GM12878 (cell line): ENCODE measurements at regions not wholly inside any gene's neighbourhood (a gene's known extent, or its start where the extent isn't known, plus 50 kb on each side); places are given as distances from the start of the nearest gene placed in this dataset.
"Not testable (repeated sequence)": the region's sequence is repeated elsewhere in the genome, so short reads cannot be mapped to it uniquely, and the experiment has no call there.

Experiments used
- CHD1 ChIP-seq: IDR thresholded peaks from 2 replicates; pipeline ENCODE4 v1.6.1; 2012; ENCODE audit warnings: low read depth, low read length, improper control_type of control experiment
- EGR1 ChIP-seq, 2 experiments: IDR thresholded peaks; 1 replicate in 1 of 2; 2 replicates in 1 of 2; pipeline ENCODE4 v1.6.1; 2011 to 2012; ENCODE audit warnings: low read depth in 2 of 2, low read length in 2 of 2, borderline replicate concordance in 1 of 2, mild to moderate bottlenecking in 1 of 2, moderate library complexity in 1 of 2
- EP300 ChIP-seq, 2 experiments: fragments of 150-350 bp in 1 of 2; IDR thresholded peaks; 2 replicates each; pipeline ENCODE4 v1.6.1; 2011 to 2012; ENCODE audit warnings: low read depth in 2 of 2, low read length in 2 of 2, borderline replicate concordance in 1 of 2, improper control_type of control experiment in 1 of 2, inconsistent platforms in 1 of 2; ENCODE audit not compliant: control insufficient read depth in 1 of 2
- POLR2A ChIP-seq: IDR thresholded peaks from 2 replicates; pipeline ENCODE4 v1.6.1; 2011; ENCODE audit warnings: low read depth, mild to moderate bottlenecking, low read length
- POLR2AphosphoS2 ChIP-seq: IDR thresholded peaks from 2 replicates; pipeline ENCODE4 v1.6.1; 2011; ENCODE audit warnings: low read depth, mild to moderate bottlenecking, low read length, improper control_type of control experiment, moderate library complexity
- RB1 ChIP-seq: fragments of 450-650 bp; formaldehyde crosslinking; IDR thresholded peaks from 2 replicates; pipeline ENCODE4 v1.6.1; 2017; ENCODE audit warnings: mild to moderate bottlenecking, borderline replicate concordance
- RFX5 ChIP-seq: IDR thresholded peaks from 2 replicates; pipeline ENCODE4 v1.6.1; 2011; ENCODE audit warnings: low read depth, low read length, improper control_type of control experiment
- ZSCAN29 ChIP-seq: fragments of 450-650 bp; IDR thresholded peaks from 2 replicates; pipeline ENCODE4 v1.6.1; 2017; ENCODE audit warnings: mild to moderate bottlenecking, moderate library complexity
- TF ChIP-seq, protein P1 (sequence below), 3 experiments: IDR thresholded peaks in 2 of 3; conservative IDR thresholded peaks in 1 of 3; 2 replicates each; pipeline ENCODE4 v1.5.1; 2011; ENCODE audit warnings: low read depth in 3 of 3, low read length in 3 of 3, mild to moderate bottlenecking in 3 of 3, control low read depth in 2 of 3, moderate library complexity in 2 of 3, inconsistent platforms in 1 of 3, mixed read lengths in 1 of 3; ENCODE audit not compliant: control insufficient read depth in 2 of 3, insufficient read depth in 1 of 3; ENCODE audit errors: extremely low read depth in 1 of 3

DNA sequence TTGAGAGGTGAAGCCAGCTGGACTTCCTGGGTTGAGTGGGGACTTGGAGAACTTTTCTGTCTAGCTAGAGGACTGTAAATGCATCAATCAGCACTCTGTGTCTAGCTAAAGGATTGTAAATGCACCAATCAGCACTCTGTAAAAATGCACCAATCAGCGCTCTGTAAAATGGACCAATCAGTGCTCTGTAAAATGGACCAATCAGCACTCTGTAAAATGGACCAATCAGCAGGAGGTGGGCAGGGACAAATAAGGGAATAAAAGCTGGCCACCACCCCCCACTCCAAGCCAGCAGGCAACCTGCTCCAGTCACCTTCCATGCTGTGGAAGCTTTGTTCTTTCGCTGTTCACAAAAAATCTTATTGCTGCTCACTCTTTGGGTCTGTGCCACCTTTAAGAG, 390.4 kb downstream of the RPS24 start:
- TF ChIP-seq POLR2A; EP300 (IDR thresholded peaks at IDR 0.05; ENCODE audit: borderline replicate concordance in 1 of 2, control insufficient read depth in 1 of 2, low read depth in 2 of 2, low read length in 2 of 2); RB1; POLR2AphosphoS2; CHD1; RFX5; ZSCAN29; EGR1 (IDR thresholded peaks at IDR 0.05; ENCODE audit: borderline replicate concordance in 1 of 2, low read depth in 2 of 2, low read length in 2 of 2): not testable (repeated sequence)
- TF ChIP-seq, protein P1, sequence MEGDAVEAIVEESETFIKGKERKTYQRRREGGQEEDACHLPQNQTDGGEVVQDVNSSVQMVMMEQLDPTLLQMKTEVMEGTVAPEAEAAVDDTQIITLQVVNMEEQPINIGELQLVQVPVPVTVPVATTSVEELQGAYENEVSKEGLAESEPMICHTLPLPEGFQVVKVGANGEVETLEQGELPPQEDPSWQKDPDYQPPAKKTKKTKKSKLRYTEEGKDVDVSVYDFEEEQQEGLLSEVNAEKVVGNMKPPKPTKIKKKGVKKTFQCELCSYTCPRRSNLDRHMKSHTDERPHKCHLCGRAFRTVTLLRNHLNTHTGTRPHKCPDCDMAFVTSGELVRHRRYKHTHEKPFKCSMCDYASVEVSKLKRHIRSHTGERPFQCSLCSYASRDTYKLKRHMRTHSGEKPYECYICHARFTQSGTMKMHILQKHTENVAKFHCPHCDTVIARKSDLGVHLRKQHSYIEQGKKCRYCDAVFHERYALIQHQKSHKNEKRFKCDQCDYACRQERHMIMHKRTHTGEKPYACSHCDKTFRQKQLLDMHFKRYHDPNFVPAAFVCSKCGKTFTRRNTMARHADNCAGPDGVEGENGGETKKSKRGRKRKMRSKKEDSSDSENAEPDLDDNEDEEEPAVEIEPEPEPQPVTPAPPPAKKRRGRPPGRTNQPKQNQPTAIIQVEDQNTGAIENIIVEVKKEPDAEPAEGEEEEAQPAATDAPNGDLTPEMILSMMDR (IDR thresholded peaks at IDR 0.05 in 2 of 3, conservative IDR thresholded peaks at IDR 0.05 in 1 of 3; ENCODE audit: control insufficient read depth in 2 of 3, extremely low read depth in 1 of 3, insufficient read depth in 1 of 3, low read depth in 3 of 3, low read length in 3 of 3) = not testable (repeated sequence)
